Activated CD8-positive, alpha-beta T cell treated with anti-CD3 and anti-CD28 coated beads for 36 hours (primary cell): ENCODE measurements at regions not wholly inside any gene's neighbourhood (a gene's known extent, or its start where the extent isn't known, plus 50 kb on each side); places are given as distances from the start of the nearest gene placed in this dataset.

ENCODE experiments used
- ATAC-seq: fragments of 200-7000 bp; cut with Tn5 transposase; one replicate; pipeline ENCODE4 v1.10.0; 2021; ENCODE audit warnings: mild to moderate bottlenecking, moderate library complexity
- CTCF ChIA-PET: fragments of 350-600 bp; sonication (Branson Sonifier 250); formaldehyde crosslinking; loops from one replicate; lab custom pipeline; 2021; ENCODE audit warnings: antibody characterized with exemption; lab: Charles Lee
- POLR2A ChIA-PET: fragments of 350-600 bp; sonication (Branson Sonifier 250); formaldehyde crosslinking; loops from one replicate; lab custom pipeline; 2021; ENCODE audit warnings: antibody characterized with exemption; lab: Charles Lee
- DNase-seq: peaks from one replicate; pipeline ENCODE4 v3.0.0-alpha.2; 2020
- H3K27ac Mint-ChIP-seq: one replicate; pipeline ENCODE4 v1.8.0; 2021; ENCODE audit warnings: mild to moderate bottlenecking, mixed read lengths
- H3K27me3 Mint-ChIP-seq: one replicate; pipeline ENCODE4 v1.8.0; 2021; ENCODE audit warnings: mixed read lengths
- H3K36me3 Mint-ChIP-seq: one replicate; pipeline ENCODE4 v1.8.0; 2021; ENCODE audit warnings: low read depth, mixed read lengths
- H3K4me1 Mint-ChIP-seq: one replicate; pipeline ENCODE4 v1.8.0; 2021; ENCODE audit warnings: low read depth, mixed read lengths
- H3K4me3 Mint-ChIP-seq: one replicate; pipeline ENCODE4 v1.8.0; 2021; ENCODE audit warnings: mild to moderate bottlenecking, moderate library complexity, mixed read lengths
- H3K9me3 Mint-ChIP-seq: one replicate; pipeline ENCODE4 v1.8.0; 2021; ENCODE audit warnings: mixed read lengths
- intact Hi-C: fragments of 100-400 bp; cut with micrococcal nuclease; formaldehyde crosslinking; loops from one replicate; pipeline ENCODE4 v1.10.0; 2022
- TF ChIP-seq, protein P1 (sequence below): fragments of 200-600 bp; IDR thresholded peaks from one replicate; pipeline ENCODE4 v1.8.0; 2022; ENCODE audit warnings: antibody characterized with exemption, mild to moderate bottlenecking

- ChIA-PET POLR2A (interaction anchor here (0.6 kb wide), 1 partner anchor 694 kb away, joined by 3 read pairs; no protein-coding TSS in a partner anchor), CTCF (no interaction called here)
- no peaks in the 10 kb centered on the region for H3K27me3 Mint-ChIP-seq
- no peaks in the 10 kb centered on the region for H3K36me3 Mint-ChIP-seq
- H3K4me3 Mint-ChIP-seq = no peak overlapping the region
- intact Hi-C loops = no loop called here
- no peaks in the 10 kb centered on the region for H3K9me3 Mint-ChIP-seq
- ATAC-seq (no peak), DNase-seq (no peak)
- H3K27ac Mint-ChIP-seq = no peak overlapping the region
- H3K4me1 Mint-ChIP-seq = no peaks in the 10 kb centered on the region
- TF ChIP-seq, protein P1, sequence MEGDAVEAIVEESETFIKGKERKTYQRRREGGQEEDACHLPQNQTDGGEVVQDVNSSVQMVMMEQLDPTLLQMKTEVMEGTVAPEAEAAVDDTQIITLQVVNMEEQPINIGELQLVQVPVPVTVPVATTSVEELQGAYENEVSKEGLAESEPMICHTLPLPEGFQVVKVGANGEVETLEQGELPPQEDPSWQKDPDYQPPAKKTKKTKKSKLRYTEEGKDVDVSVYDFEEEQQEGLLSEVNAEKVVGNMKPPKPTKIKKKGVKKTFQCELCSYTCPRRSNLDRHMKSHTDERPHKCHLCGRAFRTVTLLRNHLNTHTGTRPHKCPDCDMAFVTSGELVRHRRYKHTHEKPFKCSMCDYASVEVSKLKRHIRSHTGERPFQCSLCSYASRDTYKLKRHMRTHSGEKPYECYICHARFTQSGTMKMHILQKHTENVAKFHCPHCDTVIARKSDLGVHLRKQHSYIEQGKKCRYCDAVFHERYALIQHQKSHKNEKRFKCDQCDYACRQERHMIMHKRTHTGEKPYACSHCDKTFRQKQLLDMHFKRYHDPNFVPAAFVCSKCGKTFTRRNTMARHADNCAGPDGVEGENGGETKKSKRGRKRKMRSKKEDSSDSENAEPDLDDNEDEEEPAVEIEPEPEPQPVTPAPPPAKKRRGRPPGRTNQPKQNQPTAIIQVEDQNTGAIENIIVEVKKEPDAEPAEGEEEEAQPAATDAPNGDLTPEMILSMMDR = no peak
These were observed 377.8 kb upstream of the IRX2 start for GRCh38 chr5:3129252-3129651.

- H3K4me3 Mint-ChIP-seq = no peak overlapping the region
- no peaks in the 10 kb centered on the region for H3K9me3 Mint-ChIP-seq
- ATAC-seq (no peak), DNase-seq (no peak)
- peaks cover 4% of the 10 kb centered on the region for H3K27me3 Mint-ChIP-seq
- no peaks in the 10 kb centered on the region for H3K36me3 Mint-ChIP-seq
- no peaks in the 10 kb centered on the region for H3K4me1 Mint-ChIP-seq
- CTCF ChIA-PET = no interaction called here
- TF ChIP-seq, protein P1 = no peak
- no peak overlapping the region for H3K27ac Mint-ChIP-seq
- POLR2A ChIA-PET = no interaction called here
- intact Hi-C loops = no loop called here
These were observed 376.0 kb upstream of the IRX2 start for GRCh38 chr5:3127423-3127911.

- intact Hi-C loops = no loop called here
- ATAC-seq (no peak), DNase-seq (no peak)
- POLR2A ChIA-PET = no interaction called here
- Mint-ChIP-seq H3K36me3 (no peaks in the 10 kb centered on the region), H3K9me3 (no peaks in the 10 kb centered on the region), H3K4me1 (no peaks in the 10 kb centered on the region), H3K27me3 (peaks cover 6% of the 10 kb centered on the region), H3K4me3 (no peak overlapping the region), H3K27ac (no peak overlapping the region)
- CTCF ChIA-PET = no interaction called here
- TF ChIP-seq, protein P1 = no peak
These were observed 375.2 kb upstream of the IRX2 start for GRCh38 chr5:3126639-3127038.

DNA sequence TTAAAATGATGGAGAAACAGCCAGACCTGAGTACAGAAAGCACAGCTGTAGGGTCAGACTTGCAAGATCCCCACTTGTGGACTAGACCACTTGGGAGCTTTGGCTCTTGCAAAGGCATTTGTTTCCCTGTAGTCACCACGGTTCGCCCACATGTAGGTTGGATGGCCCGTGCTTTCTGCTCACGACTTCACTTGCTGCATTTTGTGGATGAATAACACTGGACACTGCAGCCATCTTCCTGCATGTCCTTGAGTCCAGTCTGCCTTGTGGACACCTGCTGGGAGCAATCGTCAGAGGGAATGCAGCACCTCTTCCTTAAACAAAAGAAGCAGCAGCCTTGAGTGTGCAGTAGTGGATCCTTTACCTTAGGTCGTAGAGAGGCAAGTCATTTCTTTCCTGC lies 372.9 kb upstream of the IRX2 start:
- ATAC-seq (no peak), DNase-seq (no peak)
- Mint-ChIP-seq H3K27me3 (peaks cover 19% of the 10 kb centered on the region), H3K4me3 (no peak overlapping the region), H3K27ac (no peak overlapping the region), H3K9me3 (no peaks in the 10 kb centered on the region), H3K36me3 (no peaks in the 10 kb centered on the region), H3K4me1 (no peaks in the 10 kb centered on the region)
- ChIA-PET CTCF (no interaction called here), POLR2A (no interaction called here)
- intact Hi-C loops = no loop called here
- TF ChIP-seq, protein P1 = no peak

DNA sequence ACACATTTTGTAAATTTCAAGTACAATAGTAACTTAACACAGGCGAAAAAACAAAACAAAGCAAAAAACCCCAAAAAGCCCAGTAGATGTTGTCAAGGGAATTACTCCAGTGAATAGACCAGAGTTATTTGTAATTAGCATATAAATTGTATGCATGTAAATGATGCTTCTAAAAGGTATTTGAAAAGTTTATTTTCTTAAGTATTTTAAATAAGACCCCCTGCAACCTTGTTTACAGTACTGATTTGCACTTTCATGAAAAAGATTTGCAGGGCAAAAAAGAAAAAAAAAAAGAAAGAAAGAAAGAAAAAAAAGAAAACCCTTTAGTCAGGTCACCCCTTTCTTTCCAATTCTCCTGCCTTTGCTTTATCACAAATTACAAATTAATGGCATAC lies 372.3 kb upstream of the IRX2 start:
- Mint-ChIP-seq H3K4me1 (no peaks in the 10 kb centered on the region), H3K27ac (no peak overlapping the region), H3K36me3 (no peaks in the 10 kb centered on the region), H3K27me3 (peaks cover 26% of the 10 kb centered on the region), H3K9me3 (no peaks in the 10 kb centered on the region), H3K4me3 (no peak overlapping the region)
- intact Hi-C loops = no loop called here
- ATAC-seq = no peak
- no peak for DNase-seq
- ChIA-PET CTCF (no interaction called here), POLR2A (no interaction called here)
- TF ChIP-seq, protein P1 = no peak
